Liver (tissue), 8 donors: ENCODE measurements at regions not wholly inside any gene's neighbourhood (a gene's known extent, or its start where the extent isn't known, plus 50 kb on each side); places are given as distances from the start of the nearest gene placed in this dataset.
"Not testable (repeated sequence)": the region's sequence is repeated elsewhere in the genome, so short reads cannot be mapped to it uniquely, and the experiment has no call there.

Experiments used
- DNase-seq: peaks from one replicate; pipeline ENCODE4 v3.0.0-alpha.2; 2017; ENCODE audit warnings: low spot score
- H3K27ac ChIP-seq, 2 donors: one replicate each; pipeline ENCODE4 v1.7.0; 2013; ENCODE audit warnings: inconsistent platforms in 2 of 2, low read length in 2 of 2, control low read depth in 1 of 2, low read depth in 1 of 2, mild to moderate bottlenecking in 1 of 2
- H3K27me3 ChIP-seq, 4 donors: one replicate each; pipeline versions ENCODE4 v1.6.1 to v1.7.0; 2013; ENCODE audit warnings: low read length in 3 of 4, inconsistent platforms in 1 of 4, mild to moderate bottlenecking in 1 of 4, moderate library complexity in 1 of 4; ENCODE audit not compliant: control insufficient read depth in 4 of 4, insufficient read depth in 4 of 4
- H3K36me3 ChIP-seq, 4 donors: one replicate each; pipeline versions ENCODE4 v1.6.1 to v1.7.0; 2013; ENCODE audit warnings: low read length in 3 of 4, mild to moderate bottlenecking in 3 of 4, low read depth in 1 of 4, moderate library complexity in 1 of 4; ENCODE audit not compliant: control insufficient read depth in 4 of 4, insufficient read depth in 3 of 4
- H3K4me1 ChIP-seq, 4 donors: one replicate each; pipeline versions ENCODE4 v1.6.1 to v1.7.0; 2013; ENCODE audit warnings: low read length in 3 of 4, mild to moderate bottlenecking in 3 of 4, moderate library complexity in 1 of 4; ENCODE audit not compliant: control insufficient read depth in 4 of 4, insufficient read depth in 4 of 4
- H3K4me3 ChIP-seq, 3 donors: one replicate each; pipeline versions ENCODE4 v1.6.1 to v1.7.0; 2013; ENCODE audit warnings: low read length in 3 of 3, control low read depth in 1 of 3, low read depth in 1 of 3, mild to moderate bottlenecking in 1 of 3
- H3K9ac ChIP-seq, 2 donors: one replicate each; pipeline ENCODE4 v1.7.0; 2013; ENCODE audit warnings: low read length in 2 of 2, mild to moderate bottlenecking in 2 of 2, moderate library complexity in 2 of 2, control low read depth in 1 of 2, low read depth in 1 of 2
- H3K9me3 ChIP-seq, 4 donors: one replicate each; pipeline versions ENCODE4 v1.6.1 to v1.7.0; 2013; ENCODE audit warnings: low read length in 3 of 4; ENCODE audit not compliant: control insufficient read depth in 4 of 4
- CTCF ChIP-seq: fragments of 150-350 bp; IDR thresholded peaks from 2 replicates; pipeline ENCODE4 v1.5.1; 2017; ENCODE audit warnings: improper control_type of control experiment, low read depth, low read length; ENCODE audit not compliant: missing input control
- EGR1 ChIP-seq, 2 donors: IDR thresholded peaks; 2 replicates each; pipeline ENCODE4 v1.6.1; 2016 to 2018; ENCODE audit warnings: antibody characterized with exemption in 2 of 2, low read depth in 2 of 2
- FOXA1 ChIP-seq: IDR thresholded peaks from 2 replicates; pipeline ENCODE4 v1.6.1; 2016; ENCODE audit warnings: antibody characterized with exemption
- GABPA ChIP-seq, 2 donors: IDR thresholded peaks in 1 of 2; conservative IDR thresholded peaks in 1 of 2; 2 replicates each; pipeline ENCODE4 v1.6.1; 2016; ENCODE audit warnings: antibody characterized with exemption in 2 of 2, mild to moderate bottlenecking in 1 of 2, moderate library complexity in 1 of 2
- HNF4A ChIP-seq, 2 donors: conservative IDR thresholded peaks; 2 replicates each; pipeline ENCODE4 v1.6.1; 2016; ENCODE audit warnings: antibody characterized with exemption in 2 of 2, mild to moderate bottlenecking in 2 of 2
- HNF4G ChIP-seq: IDR thresholded peaks from 2 replicates; pipeline ENCODE4 v1.6.1; 2016; ENCODE audit warnings: antibody characterized with exemption
- JUND ChIP-seq, 2 donors: IDR thresholded peaks; 2 replicates each; pipeline ENCODE4 v1.6.1; 2016; ENCODE audit warnings: antibody characterized with exemption in 2 of 2
- NR2F2 ChIP-seq: IDR thresholded peaks from 2 replicates; pipeline ENCODE4 v1.6.1; 2016; ENCODE audit warnings: antibody characterized with exemption
- RXRA ChIP-seq, 2 donors: IDR thresholded peaks; 2 replicates each; pipeline ENCODE4 v1.6.1; 2017 to 2018; ENCODE audit warnings: antibody characterized with exemption in 2 of 2, mild to moderate bottlenecking in 1 of 2
- SP1 ChIP-seq: IDR thresholded peaks from 2 replicates; pipeline ENCODE4 v1.6.1; 2018; ENCODE audit warnings: antibody characterized with exemption, mild to moderate bottlenecking
- YY1 ChIP-seq: IDR thresholded peaks from 2 replicates; pipeline ENCODE4 v1.6.1; 2016; ENCODE audit warnings: antibody characterized with exemption, mild to moderate bottlenecking
- ZBTB33 ChIP-seq: IDR thresholded peaks from 2 replicates; pipeline ENCODE4 v1.6.1; 2016; ENCODE audit warnings: antibody characterized with exemption
- WGBS: extraction: QIAGEN DNeasy Blood & Tissue Kit; methylation state at CpG from one replicate; pipeline ENCODE4 v1.1.7; 2013; 5-methylcytosine and 5-hydroxymethylcytosine counted together
- TF ChIP-seq, protein P1 (sequence below): IDR thresholded peaks from 2 replicates; pipeline ENCODE4 v1.6.1; 2016; ENCODE audit warnings: antibody characterized with exemption, mild to moderate bottlenecking
- TF ChIP-seq, protein P2 (sequence below): IDR thresholded peaks from 2 replicates; pipeline ENCODE4 v1.6.1; 2016; ENCODE audit warnings: antibody characterized with exemption
- donor health status: healthy.
- donor health status: healthy.
- donor health status: healthy.
- donor health status: healthy.
- donor health status: healthy.

DNA sequence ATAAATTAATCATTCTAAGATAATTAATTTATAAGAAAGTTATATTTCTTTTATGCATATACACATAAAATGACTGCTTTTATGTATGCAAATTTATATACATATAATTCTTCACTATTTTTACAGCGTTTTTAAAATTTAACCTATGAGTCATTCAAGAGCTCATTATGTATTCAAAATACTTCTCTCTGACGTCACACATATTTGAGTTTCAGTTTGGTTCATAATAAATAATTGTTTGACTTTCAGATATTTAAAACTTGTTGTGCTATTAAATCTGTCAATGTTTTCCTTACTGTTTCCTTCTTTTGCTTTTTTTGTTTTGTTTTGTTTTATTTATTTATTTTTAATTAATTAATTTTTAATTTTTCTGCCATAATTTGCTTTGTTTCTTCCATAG is 467.5 kb upstream of the ADGRB3 start (continued):
- TF ChIP-seq, protein P1, sequence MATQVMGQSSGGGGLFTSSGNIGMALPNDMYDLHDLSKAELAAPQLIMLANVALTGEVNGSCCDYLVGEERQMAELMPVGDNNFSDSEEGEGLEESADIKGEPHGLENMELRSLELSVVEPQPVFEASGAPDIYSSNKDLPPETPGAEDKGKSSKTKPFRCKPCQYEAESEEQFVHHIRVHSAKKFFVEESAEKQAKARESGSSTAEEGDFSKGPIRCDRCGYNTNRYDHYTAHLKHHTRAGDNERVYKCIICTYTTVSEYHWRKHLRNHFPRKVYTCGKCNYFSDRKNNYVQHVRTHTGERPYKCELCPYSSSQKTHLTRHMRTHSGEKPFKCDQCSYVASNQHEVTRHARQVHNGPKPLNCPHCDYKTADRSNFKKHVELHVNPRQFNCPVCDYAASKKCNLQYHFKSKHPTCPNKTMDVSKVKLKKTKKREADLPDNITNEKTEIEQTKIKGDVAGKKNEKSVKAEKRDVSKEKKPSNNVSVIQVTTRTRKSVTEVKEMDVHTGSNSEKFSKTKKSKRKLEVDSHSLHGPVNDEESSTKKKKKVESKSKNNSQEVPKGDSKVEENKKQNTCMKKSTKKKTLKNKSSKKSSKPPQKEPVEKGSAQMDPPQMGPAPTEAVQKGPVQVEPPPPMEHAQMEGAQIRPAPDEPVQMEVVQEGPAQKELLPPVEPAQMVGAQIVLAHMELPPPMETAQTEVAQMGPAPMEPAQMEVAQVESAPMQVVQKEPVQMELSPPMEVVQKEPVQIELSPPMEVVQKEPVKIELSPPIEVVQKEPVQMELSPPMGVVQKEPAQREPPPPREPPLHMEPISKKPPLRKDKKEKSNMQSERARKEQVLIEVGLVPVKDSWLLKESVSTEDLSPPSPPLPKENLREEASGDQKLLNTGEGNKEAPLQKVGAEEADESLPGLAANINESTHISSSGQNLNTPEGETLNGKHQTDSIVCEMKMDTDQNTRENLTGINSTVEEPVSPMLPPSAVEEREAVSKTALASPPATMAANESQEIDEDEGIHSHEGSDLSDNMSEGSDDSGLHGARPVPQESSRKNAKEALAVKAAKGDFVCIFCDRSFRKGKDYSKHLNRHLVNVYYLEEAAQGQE: no peak
- TF ChIP-seq NR2F2: no peak
- TF ChIP-seq HNF4G: no peak
- no peak for TF ChIP-seq SP1

- not testable (repeated sequence) for H3K9ac ChIP-seq, H3K9me3 ChIP-seq, H3K27ac ChIP-seq, DNase-seq, H3K36me3 ChIP-seq, H3K27me3 ChIP-seq, H3K4me1 ChIP-seq, H3K4me3 ChIP-seq
- WGBS: 83% methylated on average over 3 of the region's 3 CpGs
Measured at GRCh38 chr6:68160812-68161211, 474.3 kb upstream of the ADGRB3 start.

- Histone ChIP-seq H3K9me3 (peaks cover 0 to 6% (median under 1%) of the 10 kb centered on the region in 4 donors), H3K4me3 (no peak overlapping the region), H3K27ac (no peak overlapping the region), H3K9ac (no peak overlapping the region), H3K4me1 (no peaks in the 10 kb centered on the region), H3K36me3 (no peaks in the 10 kb centered on the region), H3K27me3 (no peaks in the 10 kb centered on the region)
- TF ChIP-seq SP1 (no peak), YY1 (no peak), NR2F2 (no peak), HNF4G (no peak), HNF4A (conservative IDR thresholded peaks at IDR 0.05) (no peak), EGR1 (IDR thresholded peaks at IDR 0.05; ENCODE audit: low read depth in 2 of 2) (no peak), ZBTB33 (no peak), GABPA (IDR thresholded peaks at IDR 0.05 in 1 of 2, conservative IDR thresholded peaks at IDR 0.05 in 1 of 2) (no peak), FOXA1 (no peak), JUND (IDR thresholded peaks at IDR 0.05) (no peak), RXRA (IDR thresholded peaks at IDR 0.05) (no peak), CTCF (no peak)
- TF ChIP-seq, protein P2, sequence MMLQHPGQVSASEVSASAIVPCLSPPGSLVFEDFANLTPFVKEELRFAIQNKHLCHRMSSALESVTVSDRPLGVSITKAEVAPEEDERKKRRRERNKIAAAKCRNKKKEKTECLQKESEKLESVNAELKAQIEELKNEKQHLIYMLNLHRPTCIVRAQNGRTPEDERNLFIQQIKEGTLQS: no peak
- no peak for DNase-seq
Measured at GRCh38 chr6:68160348-68160747, 474.7 kb upstream of the ADGRB3 start.
